AG09319 (cell line): ENCODE measurements at regions not wholly inside any gene's neighbourhood (a gene's known extent, or its start where the extent isn't known, plus 50 kb on each side); places are given as distances from the start of the nearest gene placed in this dataset.
A peak's percentile ranks its signal among the peaks of the same experiment; 100 is the strongest.
"Not testable (repeated sequence)": the region's sequence is repeated elsewhere in the genome, so short reads cannot be mapped to it uniquely, and the experiment has no call there.

Experiments used
- DNase-seq: peaks from one replicate; pipeline ENCODE4 v3.0.0-alpha.2; 2010; ENCODE audit warnings: low read depth; ENCODE audit errors: extremely low read depth
- CTCF ChIP-seq: IDR thresholded peaks from 2 replicates; pipeline ENCODE4 v1.5.1; 2011; ENCODE audit warnings: low read depth, mild to moderate bottlenecking, inconsistent platforms, low read length, moderate library complexity

GRCh38 chr18:57954935-57955334, 89.1 kb upstream of the NEDD4L start:
- TF ChIP-seq CTCF: no peak
- DNase-seq: no peak

GRCh38 chr18:57953883-57954282, 90.1 kb upstream of the NEDD4L start:
- DNase-seq: no peak
- no peak for TF ChIP-seq CTCF

- TF ChIP-seq CTCF: no peak
- no peak for DNase-seq
Observed at GRCh38 chr18:57951999-57952774, 91.8 kb upstream of the NEDD4L start.

- no peak for TF ChIP-seq CTCF
- peak; percentile 7 for DNase-seq
Observed at GRCh38 chr18:57951117-57951796, 92.8 kb upstream of the NEDD4L start.

GRCh38 chr18:57950542-57950941, 93.5 kb upstream of the NEDD4L start:
- DNase-seq: no peak
- no peak for TF ChIP-seq CTCF

GRCh38 chr18:57949335-57949734, 94.7 kb upstream of the NEDD4L start:
- not testable (repeated sequence) for DNase-seq

- no peak for DNase-seq
- no peak for TF ChIP-seq CTCF
Observed at GRCh38 chr18:57947117-57947516, 96.9 kb upstream of the NEDD4L start.
